IMR-90 (cell line): ENCODE measurements at regions not wholly inside any gene's neighbourhood (a gene's known extent, or its start where the extent isn't known, plus 50 kb on each side); places are given as distances from the start of the nearest gene placed in this dataset.

Experiments
- ATAC-seq: fragments of 200-7000 bp; cut with Tn5 transposase; 2 replicates; pipeline ENCODE4 v1.9.1; 2020; ENCODE audit warnings: low read depth, mild to moderate bottlenecking, moderate library complexity
- BruUV-seq: library from RNA; stranded (reverse); fragments of 400-500 nt; replicated peaks from 2 replicates; lab custom pipeline; 2021; lab: Mats Ljungman, UMichigan
- CTCF ChIA-PET: fragments of 300-600 bp; formaldehyde crosslinking; extraction: SDS; loops from one replicate; lab custom pipeline; 2021; ENCODE audit warnings: antibody characterized with exemption; lab: Yijun Ruan, JAX
- POLR2A ChIA-PET: fragments of 300-600 bp; sonication (Branson Sonifier 250); formaldehyde crosslinking; loops from one replicate; lab custom pipeline; 2022; ENCODE audit warnings: antibody characterized with exemption; ENCODE audit not compliant: unreplicated experiment; lab: Charles Lee
- DNase-seq: peaks from one replicate; pipeline ENCODE4 v3.0.0; 2013
- H2AFZ ChIP-seq: replicated peaks from 2 replicates; pipeline ENCODE3; 2013; ENCODE audit warnings: low read length, mild to moderate bottlenecking; ENCODE audit not compliant: poor library complexity
- H2AK5ac ChIP-seq: 2 replicates; pipeline ENCODE4 v1.6.1; 2013; ENCODE audit warnings: low read depth, low read length, inconsistent platforms
- H2AK9ac ChIP-seq: replicated peaks from 2 replicates; pipeline ENCODE3; 2013; ENCODE audit warnings: mild to moderate bottlenecking, low read depth, low read length, moderate library complexity; ENCODE audit not compliant: poor library complexity
- H2BK120ac ChIP-seq: 2 replicates; pipeline ENCODE4 v1.6.1; 2013; ENCODE audit warnings: low read depth, low read length, inconsistent platforms
- H2BK15ac ChIP-seq: 3 replicates; pipeline ENCODE4 v1.6.1; 2013; ENCODE audit warnings: low read depth, low read length, inconsistent platforms
- H2BK20ac ChIP-seq: 2 replicates; pipeline ENCODE4 v1.6.1; 2013; ENCODE audit warnings: low read depth, mild to moderate bottlenecking, inconsistent platforms, low read length, moderate library complexity
- H2BK5ac ChIP-seq: 2 replicates; pipeline ENCODE4 v1.6.1; 2013; ENCODE audit warnings: mild to moderate bottlenecking, low read depth, low read length, inconsistent platforms; ENCODE audit not compliant: poor library complexity, severe bottlenecking
- H3K14ac ChIP-seq: replicated peaks from 2 replicates; pipeline ENCODE4 v1.6.1; 2013; ENCODE audit warnings: low read depth, low read length, inconsistent platforms
- H3K18ac ChIP-seq: 2 replicates; pipeline ENCODE4 v1.6.1; 2013; ENCODE audit warnings: low read depth, low read length, control low read depth
- H3K23ac ChIP-seq: 2 replicates; pipeline ENCODE4 v1.6.1; 2013; ENCODE audit warnings: low read depth, low read length, inconsistent platforms
- H3K27ac ChIP-seq: 2 replicates; pipeline ENCODE4 v1.5.1; 2013; ENCODE audit warnings: mild to moderate bottlenecking, control low read depth, low read length; ENCODE audit not compliant: insufficient read depth
- H3K27me3 ChIP-seq: 2 replicates; pipeline ENCODE4 v1.6.1; 2013; ENCODE audit warnings: low read length; ENCODE audit not compliant: control insufficient read depth, insufficient read depth
- H3K36me3 ChIP-seq: 2 replicates; pipeline ENCODE4 v1.6.1; 2013; ENCODE audit warnings: low read length, mixed read lengths; ENCODE audit not compliant: control insufficient read depth, insufficient read depth
- H3K4ac ChIP-seq: 2 replicates; pipeline ENCODE4 v1.6.1; 2013; ENCODE audit warnings: low read depth, low read length, inconsistent platforms
- H3K4me1 ChIP-seq: 2 replicates; pipeline ENCODE4 v1.6.1; 2013; ENCODE audit warnings: low read length, mixed read lengths; ENCODE audit not compliant: control insufficient read depth, insufficient read depth
- H3K4me2 ChIP-seq: 2 replicates; pipeline ENCODE4 v1.6.1; 2013; ENCODE audit warnings: low read depth, mild to moderate bottlenecking, control low read depth, low read length, moderate library complexity
- H3K4me3 ChIP-seq: 2 replicates; pipeline ENCODE4 v1.5.1; 2013; ENCODE audit warnings: low read depth, mild to moderate bottlenecking, control low read depth, low read length, moderate library complexity; ENCODE audit not compliant: insufficient read depth
- H3K56ac ChIP-seq: 2 replicates; pipeline ENCODE4 v1.6.1; 2013; ENCODE audit warnings: low read length, inconsistent platforms; ENCODE audit not compliant: insufficient read depth; ENCODE audit errors: extremely low read depth
- H3K79me1 ChIP-seq, 2 experiments: 2 replicates each; pipeline ENCODE4 v1.6.1; 2013; ENCODE audit warnings: low read length in 2 of 2, inconsistent platforms in 1 of 2, low read depth in 1 of 2
- H3K9ac ChIP-seq: 2 replicates; pipeline ENCODE4 v1.6.1; 2013; ENCODE audit warnings: low read depth, low read length, control low read depth
- H3K9me1 ChIP-seq: 2 replicates; pipeline ENCODE4 v1.6.1; 2013; ENCODE audit warnings: low read length, inconsistent platforms; ENCODE audit not compliant: insufficient read depth
- H3K9me3 ChIP-seq: 2 replicates; pipeline ENCODE4 v1.6.1; 2013; ENCODE audit warnings: low read length; ENCODE audit not compliant: control insufficient read depth, insufficient read depth
- H4K20me1 ChIP-seq: 2 replicates; pipeline ENCODE4 v1.6.1; 2013; ENCODE audit warnings: low read length, inconsistent platforms; ENCODE audit not compliant: insufficient read depth
- H4K5ac ChIP-seq: 2 replicates; pipeline ENCODE4 v1.6.1; 2013; ENCODE audit warnings: mild to moderate bottlenecking, low read depth, low read length, control low read depth
- H4K8ac ChIP-seq, 2 experiments: 2 replicates each; pipeline ENCODE4 v1.6.1; 2013; ENCODE audit warnings: low read depth in 2 of 2, low read length in 2 of 2, control low read depth in 1 of 2, inconsistent platforms in 1 of 2
- H4K91ac ChIP-seq: 2 replicates; pipeline ENCODE4 v1.6.1; 2013; ENCODE audit warnings: low read depth, low read length, inconsistent platforms; ENCODE audit not compliant: insufficient read depth
- BHLHE40 ChIP-seq: fragments of 150-350 bp; IDR thresholded peaks from 2 replicates; pipeline ENCODE4 v1.6.1; 2016; ENCODE audit warnings: mild to moderate bottlenecking, low read depth, low read length
- CEBPB ChIP-seq: IDR thresholded peaks from 2 replicates; pipeline ENCODE4 v1.6.1; 2012; ENCODE audit warnings: low read depth, low read length, improper control_type of control experiment
- CHD1 ChIP-seq: IDR thresholded peaks from 2 replicates; pipeline ENCODE4 v1.6.1; 2012; ENCODE audit warnings: low read depth, low read length, improper control_type of control experiment
- CTCF ChIP-seq: conservative IDR thresholded peaks from 2 replicates; pipeline ENCODE4 v1.5.1; 2012; ENCODE audit warnings: mild to moderate bottlenecking, low read depth, low read length, improper control_type of control experiment
- ELK1 ChIP-seq: fragments of 150-350 bp; IDR thresholded peaks from 2 replicates; pipeline ENCODE4 v1.6.1; 2016; ENCODE audit warnings: low read depth, mild to moderate bottlenecking, low read length, moderate library complexity, borderline replicate concordance
- FOS ChIP-seq: fragments of 150-350 bp; IDR thresholded peaks from 2 replicates; pipeline ENCODE4 v1.6.1; 2016; ENCODE audit warnings: low read depth, low read length
- MXI1 ChIP-seq: IDR thresholded peaks from 2 replicates; pipeline ENCODE4 v1.6.1; 2012; ENCODE audit warnings: low read depth, mild to moderate bottlenecking, low read length, moderate library complexity, borderline replicate concordance
- NFE2L2 ChIP-seq: fragments of 150-350 bp; IDR thresholded peaks from 2 replicates; pipeline ENCODE4 v1.6.1; 2016; ENCODE audit warnings: low read depth, mild to moderate bottlenecking, low read length
- RAD21 ChIP-seq: IDR thresholded peaks from 2 replicates; pipeline ENCODE4 v1.6.1; 2012; ENCODE audit warnings: low read length, improper control_type of control experiment
- RCOR1 ChIP-seq: IDR thresholded peaks from 2 replicates; pipeline ENCODE4 v1.6.1; 2012; ENCODE audit warnings: mild to moderate bottlenecking, low read length, improper control_type of control experiment; ENCODE audit not compliant: insufficient replicate concordance
- RFX5 ChIP-seq: IDR thresholded peaks from 2 replicates; pipeline ENCODE4 v1.8.0; 2012; ENCODE audit warnings: low read depth, mild to moderate bottlenecking, low read length, moderate library complexity
- SMC3 ChIP-seq: fragments of 150-350 bp; IDR thresholded peaks from 2 replicates; pipeline ENCODE4 v1.6.1; 2016; ENCODE audit warnings: low read depth, mild to moderate bottlenecking, antibody characterized with exemption, low read length, moderate library complexity
- WGBS, 2 experiments: methylation state at CpG; one replicate each; pipeline versions ENCODE4 v1.1.5 to v1.1.7; 2013; ENCODE audit warnings: missing lambda C conversion rate in 2 of 2; ENCODE audit not compliant: insufficient read length in 1 of 2; ENCODE audit errors: extremely low coverage in 2 of 2; 5-methylcytosine and 5-hydroxymethylcytosine counted together
- dilution Hi-C: fragments of 300-500 bp; cut with HindIII; formaldehyde crosslinking; loops from one replicate; pipeline ENCODE4 v1.14.3; 2018; ENCODE audit warnings: low sequenced_read_pairs; ENCODE audit not compliant: unreplicated experiment
- in situ Hi-C: fragments of 300-500 bp; cut with MboI; formaldehyde crosslinking; loops from 3 replicates; pipeline ENCODE4 v1.14.3; 2019; ENCODE audit warnings: low sequenced_read_pairs, inconsistent platforms, mixed read lengths
- intact Hi-C: fragments of 100-400 bp; cut with micrococcal nuclease; formaldehyde crosslinking; loops from 2 replicates; pipeline ENCODE4 v1.10.0; 2022

- no peak overlapping the region for H2BK15ac ChIP-seq
- no peaks in the 10 kb centered on the region for H3K9me3 ChIP-seq
- no peaks in the 10 kb centered on the region; the same call in 1 of the 2 replicates for H3K27me3 ChIP-seq
- no peak overlapping the region for H3K4me2 ChIP-seq
- H3K9ac ChIP-seq: no peak overlapping the region
- H3K36me3 ChIP-seq: no peaks in the 10 kb centered on the region
- H3K27ac ChIP-seq: no peak overlapping the region
- H3K79me1 ChIP-seq: peaks cover 3 to 33% of the 10 kb centered on the region in 2 experiments; a peak in 3 of 4 replicates
- peaks cover 5% of the 10 kb centered on the region; the same call in 1 of the 2 replicates for H3K9me1 ChIP-seq
- POLR2A ChIA-PET: no interaction called here
- no peak overlapping the region for H2AK9ac ChIP-seq
- H3K14ac ChIP-seq: no peak overlapping the region
- in situ Hi-C loops (no loop called here), intact Hi-C loops (no loop called here), dilution Hi-C loops (no loop called here)
- no peak overlapping the region for H2AK5ac ChIP-seq
- no peak overlapping the region for H3K4me3 ChIP-seq
- no peak overlapping the region for H4K8ac ChIP-seq
- H3K18ac ChIP-seq: no peak overlapping the region
- H3K4me1 ChIP-seq: peaks cover 4% of the 10 kb centered on the region; the same call in 1 of the 2 replicates
- H4K5ac ChIP-seq: no peak overlapping the region
- ATAC-seq (no peak), DNase-seq (no peak)
- H2AFZ ChIP-seq: no peak overlapping the region
- no peak overlapping the region for H3K4ac ChIP-seq
- H4K20me1 ChIP-seq: peaks cover 4% of the 10 kb centered on the region; the same call in 1 of the 2 replicates
- TF ChIP-seq RAD21: no peak
- no peak for TF ChIP-seq ELK1
- TF ChIP-seq CHD1: no peak
- no peak for TF ChIP-seq NFE2L2
- TF ChIP-seq FOS: no peak
- no peak for TF ChIP-seq RFX5
- TF ChIP-seq SMC3: no peak
- TF ChIP-seq CEBPB: no peak
- no peak for TF ChIP-seq BHLHE40
- TF ChIP-seq RCOR1: no peak
- no peak for TF ChIP-seq CTCF
- no peak for TF ChIP-seq MXI1
- H2BK5ac ChIP-seq: no peak overlapping the region
- no peak overlapping the region for H3K56ac ChIP-seq
- WGBS, 2 experiments: 75% methylated on average over 1 of the region's 3 CpGs; no CpG with 5 or more reads in 1 of the 2 experiments
- H2BK120ac ChIP-seq: no peak overlapping the region
- CTCF ChIA-PET: no interaction called here
- H3K23ac ChIP-seq: no peak overlapping the region
- BruUV-seq: no TSS peak
- no peak overlapping the region for H4K91ac ChIP-seq
- H2BK20ac ChIP-seq: no peak overlapping the region
These were observed 221.4 kb downstream of the C11orf91 start for GRCh38 chr11:33479231-33479630.
